ENCODE measurements at regions not wholly inside any gene's neighbourhood (a gene's known extent, or its start where the extent isn't known, plus 50 kb on each side); places are given as distances from the start of the nearest gene placed in this dataset.

DNA sequence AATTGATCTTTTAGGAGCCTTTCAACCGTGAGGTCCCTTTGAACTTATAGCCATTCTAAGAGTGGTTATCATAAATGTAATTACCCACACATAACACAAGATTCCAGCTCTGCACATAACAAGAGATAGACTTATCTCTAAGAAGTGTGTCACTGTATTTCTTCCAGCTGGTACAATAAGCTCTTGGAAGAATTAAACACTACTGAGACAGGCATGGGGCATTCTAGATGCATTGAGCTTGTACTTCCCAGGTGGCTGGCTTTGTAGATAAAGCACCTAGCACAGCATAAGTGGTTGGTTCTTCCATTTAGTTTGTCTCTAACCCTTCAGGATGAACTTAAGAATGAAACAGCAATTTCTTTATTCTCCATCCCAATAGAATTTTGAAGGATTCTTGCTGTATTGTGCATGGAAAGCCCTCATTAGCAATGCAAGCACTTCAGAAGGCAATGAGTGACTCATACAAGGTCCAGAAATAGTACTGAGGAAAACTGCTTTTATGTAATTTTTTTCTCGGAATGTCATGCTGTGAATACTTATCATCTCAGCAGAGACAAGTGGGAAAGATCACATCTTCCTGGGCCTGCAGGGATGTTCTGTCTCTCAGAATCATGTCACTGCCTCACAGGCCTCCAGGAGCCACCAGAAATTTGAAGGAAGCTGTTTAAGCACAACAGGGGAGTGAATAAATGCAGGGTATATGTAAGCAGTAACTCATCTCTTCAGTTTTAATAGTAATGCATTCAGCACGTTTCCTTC is 91.1 kb upstream of the CD180 start:
- DNase-seq: no peak
- CTCF ChIA-PET: no interaction called here
- Mint-ChIP-seq H3K9me3 (no peaks in the 10 kb centered on the region), H3K4me1 (no peaks in the 10 kb centered on the region), H3K27me3 (no peaks in the 10 kb centered on the region), H3K36me3 (ENCODE audit: low read depth) (no peaks in the 10 kb centered on the region), H3K4me3 (no peak overlapping the region), H3K27ac (no peak overlapping the region)
- POLR2A ChIA-PET: no interaction called here

DNA sequence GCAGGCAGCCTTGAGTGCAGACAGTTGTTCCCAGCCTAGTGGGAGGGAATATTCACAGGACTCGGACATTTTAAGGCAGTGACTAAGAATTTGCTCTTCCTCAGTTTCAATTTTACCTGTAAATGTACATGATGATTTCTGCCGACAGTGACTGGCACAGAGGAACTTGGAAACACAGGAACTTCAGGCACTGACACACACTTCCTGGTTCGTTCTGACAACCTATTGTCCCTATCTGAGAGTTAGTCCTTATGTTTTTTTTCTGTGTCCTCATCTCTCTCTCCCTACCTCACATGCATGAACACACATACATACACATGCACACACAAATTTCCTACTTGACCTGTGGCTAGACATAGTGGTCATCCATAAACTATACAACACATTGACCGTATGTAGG is 89.4 kb upstream of the CD180 start:
- no peak for DNase-seq
- Mint-ChIP-seq H3K36me3 (ENCODE audit: low read depth) (no peaks in the 10 kb centered on the region), H3K27me3 (no peaks in the 10 kb centered on the region), H3K4me3 (no peak overlapping the region), H3K27ac (no peak overlapping the region), H3K4me1 (no peaks in the 10 kb centered on the region), H3K9me3 (no peaks in the 10 kb centered on the region)
- ChIA-PET POLR2A (no interaction called here), CTCF (no interaction called here)

DNA sequence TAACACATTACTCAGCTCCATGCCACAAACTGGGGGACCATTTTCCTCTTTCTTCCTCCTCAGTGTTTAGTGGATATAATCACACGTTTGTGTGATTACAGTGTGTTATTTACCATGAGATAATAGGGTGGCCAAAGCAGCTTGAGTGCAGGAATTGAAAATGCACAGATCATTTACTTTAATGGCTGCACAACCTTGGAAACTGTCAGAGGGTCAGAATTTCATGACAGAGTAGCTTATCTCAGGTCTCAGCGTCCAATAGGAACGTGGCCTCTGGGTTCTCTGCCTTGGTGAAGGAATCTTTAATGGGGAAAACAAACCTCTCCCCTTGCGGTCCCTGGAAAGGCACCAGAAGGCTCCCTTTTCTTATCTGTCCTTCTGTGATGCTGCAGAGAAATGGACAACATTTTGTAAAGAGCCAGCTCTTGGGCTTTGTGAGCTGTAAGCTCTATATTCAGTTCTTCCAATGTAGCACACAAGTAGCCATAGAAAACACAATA is 87.4 kb upstream of the CD180 start:
- H3K4me3 Mint-ChIP-seq: no peak overlapping the region
- H3K36me3 Mint-ChIP-seq (ENCODE audit: low read depth): no peaks in the 10 kb centered on the region
- ChIA-PET CTCF (no interaction called here), POLR2A (no interaction called here)
- H3K4me1 Mint-ChIP-seq: no peaks in the 10 kb centered on the region
- no peak for DNase-seq
- no peak overlapping the region for H3K27ac Mint-ChIP-seq
- H3K9me3 Mint-ChIP-seq: peaks cover 3% of the 10 kb centered on the region
- H3K27me3 Mint-ChIP-seq: no peaks in the 10 kb centered on the region

GRCh38 chr5:67283275-67283987 is 86.8 kb upstream of the CD180 start:
- CTCF ChIA-PET: no interaction called here
- H3K4me1 Mint-ChIP-seq: no peaks in the 10 kb centered on the region
- no peak for DNase-seq
- no peak overlapping the region for H3K27ac Mint-ChIP-seq
- no peak overlapping the region for H3K4me3 Mint-ChIP-seq
- POLR2A ChIA-PET: no interaction called here
- no peaks in the 10 kb centered on the region for H3K27me3 Mint-ChIP-seq
- H3K36me3 Mint-ChIP-seq (ENCODE audit: low read depth): peaks cover 1% of the 10 kb centered on the region
- H3K9me3 Mint-ChIP-seq: peaks cover 8% of the 10 kb centered on the region

DNA sequence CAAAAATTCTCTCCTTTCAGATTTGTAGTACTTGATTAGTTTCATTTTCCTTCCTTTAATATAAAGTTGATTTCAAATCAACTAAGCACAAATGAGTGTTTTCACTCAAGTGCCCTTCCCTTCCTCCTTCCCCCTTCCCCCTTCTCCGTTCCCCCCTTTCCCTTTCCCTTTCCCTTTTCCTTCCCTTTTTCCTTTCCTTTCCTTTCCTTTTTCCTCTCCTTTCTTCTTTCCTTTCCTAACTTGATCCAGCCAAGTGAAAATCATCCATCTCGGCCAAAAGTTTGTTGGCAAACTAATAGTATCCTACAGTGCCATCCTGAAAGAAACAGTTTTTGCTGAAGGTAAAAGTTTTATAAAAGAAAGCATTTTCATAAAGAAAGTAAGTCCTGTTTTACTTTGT is 85.3 kb upstream of the CD180 start:
- no peaks in the 10 kb centered on the region for H3K4me1 Mint-ChIP-seq
- DNase-seq: no peak
- H3K27ac Mint-ChIP-seq: no peak overlapping the region
- peaks cover 3% of the 10 kb centered on the region for H3K36me3 Mint-ChIP-seq (ENCODE audit: low read depth)
- H3K27me3 Mint-ChIP-seq: no peaks in the 10 kb centered on the region
- POLR2A ChIA-PET: no interaction called here
- H3K9me3 Mint-ChIP-seq: peaks cover 12% of the 10 kb centered on the region
- CTCF ChIA-PET: no interaction called here
- no peak overlapping the region for H3K4me3 Mint-ChIP-seq

- POLR2A ChIA-PET: no interaction called here
- Mint-ChIP-seq H3K36me3 (ENCODE audit: low read depth) (peaks cover 3% of the 10 kb centered on the region), H3K27me3 (no peaks in the 10 kb centered on the region), H3K4me1 (no peaks in the 10 kb centered on the region), H3K27ac (no peak overlapping the region), H3K9me3 (peaks cover 9% of the 10 kb centered on the region), H3K4me3 (no peak overlapping the region)
- no peak for DNase-seq
- CTCF ChIA-PET: no interaction called here
These were observed 77.2 kb upstream of the CD180 start for GRCh38 chr5:67273689-67274356.

GRCh38 chr5:67272453-67273130 is 76.0 kb upstream of the CD180 start:
- H3K27me3 Mint-ChIP-seq: no peaks in the 10 kb centered on the region
- no peak for DNase-seq
- H3K27ac Mint-ChIP-seq: no peak overlapping the region
- no peaks in the 10 kb centered on the region for H3K4me1 Mint-ChIP-seq
- H3K9me3 Mint-ChIP-seq: peaks cover 1% of the 10 kb centered on the region
- H3K4me3 Mint-ChIP-seq: no peak overlapping the region
- POLR2A ChIA-PET: no interaction called here
- CTCF ChIA-PET: no interaction called here
- H3K36me3 Mint-ChIP-seq (ENCODE audit: low read depth): no peaks in the 10 kb centered on the region

DNA sequence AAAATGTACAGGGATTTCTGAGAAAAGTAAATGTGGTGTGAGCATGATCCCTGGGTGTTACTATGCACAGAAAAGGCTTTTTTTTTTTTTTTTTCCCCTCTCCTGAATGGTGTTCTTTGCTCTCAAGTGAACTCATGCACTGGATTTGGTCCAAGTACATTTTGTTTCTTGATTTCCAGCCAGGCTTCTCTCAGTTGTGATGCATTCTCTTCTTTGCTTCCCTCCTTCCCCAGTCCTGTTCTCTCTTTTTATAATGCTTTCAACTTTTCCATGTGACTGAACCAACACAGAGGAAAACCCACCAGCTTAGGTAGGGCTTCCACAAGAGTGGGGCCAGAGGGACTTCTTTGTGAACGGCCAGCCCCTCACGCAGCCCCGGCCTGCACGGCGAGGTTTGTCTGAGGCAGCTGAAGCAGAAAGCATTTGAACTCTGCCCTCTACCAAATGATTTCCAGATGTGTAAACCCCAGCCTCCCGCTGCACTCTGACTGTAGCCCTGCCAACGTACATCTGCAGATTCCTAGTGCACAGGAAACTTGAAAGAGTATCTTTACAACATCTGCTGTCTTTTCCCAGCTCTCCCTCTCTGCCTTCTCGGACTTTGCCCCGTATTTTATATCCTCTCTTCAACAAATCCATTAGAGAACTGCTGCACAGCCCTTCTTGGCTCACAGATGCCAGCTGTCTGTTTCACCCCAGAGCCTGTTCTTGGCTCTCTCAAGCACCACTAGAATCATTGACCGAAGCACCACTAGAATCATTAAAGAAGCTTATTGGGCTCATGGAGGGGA is 71.8 kb upstream of the CD180 start:
- no peaks in the 10 kb centered on the region for H3K9me3 Mint-ChIP-seq
- DNase-seq: no peak
- POLR2A ChIA-PET: no interaction called here
- no peak overlapping the region for H3K27ac Mint-ChIP-seq
- no peak overlapping the region for H3K4me3 Mint-ChIP-seq
- H3K27me3 Mint-ChIP-seq: no peaks in the 10 kb centered on the region
- H3K4me1 Mint-ChIP-seq: peaks cover 1% of the 10 kb centered on the region
- H3K36me3 Mint-ChIP-seq (ENCODE audit: low read depth): no peaks in the 10 kb centered on the region
- CTCF ChIA-PET: interaction anchor here (1.5 kb wide), 1 partner anchor 22 kb away, joined by 4 read pairs; no protein-coding TSS in a partner anchor

- H3K27ac Mint-ChIP-seq: no peak overlapping the region
- no peak overlapping the region for H3K4me3 Mint-ChIP-seq
- H3K4me1 Mint-ChIP-seq: peaks cover 1% of the 10 kb centered on the region
- ChIA-PET POLR2A (no interaction called here), CTCF (no interaction called here)
- no peaks in the 10 kb centered on the region for H3K9me3 Mint-ChIP-seq
- DNase-seq: no peak
- no peaks in the 10 kb centered on the region for H3K27me3 Mint-ChIP-seq
- H3K36me3 Mint-ChIP-seq (ENCODE audit: low read depth): no peaks in the 10 kb centered on the region
These were observed 71.1 kb upstream of the CD180 start for GRCh38 chr5:67267512-67268216.

GRCh38 chr5:67266654-67267350 is 70.2 kb upstream of the CD180 start:
- Mint-ChIP-seq H3K9me3 (no peaks in the 10 kb centered on the region), H3K27me3 (no peaks in the 10 kb centered on the region), H3K4me3 (no peak overlapping the region), H3K36me3 (ENCODE audit: low read depth) (no peaks in the 10 kb centered on the region), H3K27ac (no peak overlapping the region), H3K4me1 (peaks cover 1% of the 10 kb centered on the region)
- POLR2A ChIA-PET: no interaction called here
- CTCF ChIA-PET: no interaction called here
- DNase-seq: no peak

DNA sequence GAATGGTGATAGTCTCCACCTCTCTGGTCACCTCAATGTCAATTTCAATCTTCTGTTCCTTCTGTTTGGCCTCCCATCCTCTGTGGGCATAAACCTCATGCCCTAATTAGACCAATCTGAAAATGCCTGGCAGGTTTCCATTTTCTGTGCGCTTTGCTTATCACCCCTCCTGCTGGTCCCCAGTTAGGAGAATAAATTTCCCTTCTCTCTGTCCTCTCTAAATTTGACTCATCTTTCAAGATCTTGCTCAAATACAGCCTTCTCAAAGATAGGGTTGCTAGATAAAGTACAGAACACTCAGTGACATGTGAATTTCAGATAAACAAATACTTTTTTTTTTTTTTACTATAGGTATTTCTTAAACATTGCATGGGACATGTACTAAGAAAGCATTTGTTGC is 69.4 kb upstream of the CD180 start:
- Mint-ChIP-seq H3K27ac (no peak overlapping the region), H3K36me3 (ENCODE audit: low read depth) (no peaks in the 10 kb centered on the region), H3K9me3 (no peaks in the 10 kb centered on the region), H3K4me1 (peaks cover 1% of the 10 kb centered on the region), H3K4me3 (no peak overlapping the region), H3K27me3 (no peaks in the 10 kb centered on the region)
- no peak for DNase-seq
- CTCF ChIA-PET: interaction anchor here (0.9 kb wide), 1 partner anchor 19 kb away, joined by 3 read pairs; no protein-coding TSS in a partner anchor
- POLR2A ChIA-PET: no interaction called here
